Spleen (tissue), 7 donors: ENCODE measurements at regions not wholly inside any gene's neighbourhood (a gene's known extent, or its start where the extent isn't known, plus 50 kb on each side); places are given as distances from the start of the nearest gene placed in this dataset.

Experiments
- POLR2AphosphoS5 ChIP-seq, 3 donors: sonication (generic); formaldehyde crosslinking; IDR thresholded peaks; one replicate each; pipeline ENCODE4 v1.5.1; 2017; ENCODE audit warnings: antibody characterized with exemption in 3 of 3
- TF ChIP-seq, protein P1 (sequence below), 11 experiments: fragments of 200-600 bp in 7 of 11; fragments of 450-650 bp in 4 of 11; sonication (generic) in 4 of 11; IDR thresholded peaks in 8 of 11; conservative IDR thresholded peaks in 3 of 11; 1 replicate in 7 of 11; 2 replicates in 4 of 11; pipeline versions ENCODE4 v1.4.0 to v1.8.0; 2016 to 2021; ENCODE audit warnings: antibody characterized with exemption in 11 of 11, inconsistent platforms in 4 of 11, mild to moderate bottlenecking in 1 of 11
- donor health status: DM: no; HTN: no; CAD: no; lungs with moderate emphysema.
- donor health status: DM: no; HTN: no; CAD: no.
- donor health status: DM: no; HTN: no; CAD: no.

- TF ChIP-seq POLR2AphosphoS5 (IDR thresholded peaks at IDR 0.05): no peak
- TF ChIP-seq, protein P1, sequence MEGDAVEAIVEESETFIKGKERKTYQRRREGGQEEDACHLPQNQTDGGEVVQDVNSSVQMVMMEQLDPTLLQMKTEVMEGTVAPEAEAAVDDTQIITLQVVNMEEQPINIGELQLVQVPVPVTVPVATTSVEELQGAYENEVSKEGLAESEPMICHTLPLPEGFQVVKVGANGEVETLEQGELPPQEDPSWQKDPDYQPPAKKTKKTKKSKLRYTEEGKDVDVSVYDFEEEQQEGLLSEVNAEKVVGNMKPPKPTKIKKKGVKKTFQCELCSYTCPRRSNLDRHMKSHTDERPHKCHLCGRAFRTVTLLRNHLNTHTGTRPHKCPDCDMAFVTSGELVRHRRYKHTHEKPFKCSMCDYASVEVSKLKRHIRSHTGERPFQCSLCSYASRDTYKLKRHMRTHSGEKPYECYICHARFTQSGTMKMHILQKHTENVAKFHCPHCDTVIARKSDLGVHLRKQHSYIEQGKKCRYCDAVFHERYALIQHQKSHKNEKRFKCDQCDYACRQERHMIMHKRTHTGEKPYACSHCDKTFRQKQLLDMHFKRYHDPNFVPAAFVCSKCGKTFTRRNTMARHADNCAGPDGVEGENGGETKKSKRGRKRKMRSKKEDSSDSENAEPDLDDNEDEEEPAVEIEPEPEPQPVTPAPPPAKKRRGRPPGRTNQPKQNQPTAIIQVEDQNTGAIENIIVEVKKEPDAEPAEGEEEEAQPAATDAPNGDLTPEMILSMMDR (IDR thresholded peaks at IDR 0.05 in 8 of 11, conservative IDR thresholded peaks at IDR 0.05 in 3 of 11): no peak
Measured at GRCh38 chr6:105458551-105458950, 55.7 kb upstream of the PREP start.
